HL-60 (cell line): ENCODE measurements at regions not wholly inside any gene's neighbourhood (a gene's known extent, or its start where the extent isn't known, plus 50 kb on each side); places are given as distances from the start of the nearest gene placed in this dataset.

ENCODE experiments used
- GABPA ChIP-seq: IDR thresholded peaks from 2 replicates; pipeline ENCODE4 v1.6.1; 2012; ENCODE audit warnings: low read depth
- POLR2AphosphoS5 ChIP-seq: IDR thresholded peaks from 2 replicates; pipeline ENCODE4 v1.6.1; 2012; ENCODE audit warnings: low read depth
- SPI1 ChIP-seq: IDR thresholded peaks from 2 replicates; pipeline ENCODE4 v1.6.1; 2012; ENCODE audit warnings: low read depth, mild to moderate bottlenecking, borderline replicate concordance
- TF ChIP-seq, protein P1 (sequence below): IDR thresholded peaks from one replicate; pipeline ENCODE4 v1.5.1; 2011; ENCODE audit warnings: low read length, control low read depth, inconsistent platforms; ENCODE audit not compliant: insufficient read depth
- TF ChIP-seq, protein P2 (sequence below): IDR thresholded peaks from 2 replicates; pipeline ENCODE4 v1.6.1; 2012; ENCODE audit warnings: low read depth; ENCODE audit not compliant: insufficient replicate concordance

DNA sequence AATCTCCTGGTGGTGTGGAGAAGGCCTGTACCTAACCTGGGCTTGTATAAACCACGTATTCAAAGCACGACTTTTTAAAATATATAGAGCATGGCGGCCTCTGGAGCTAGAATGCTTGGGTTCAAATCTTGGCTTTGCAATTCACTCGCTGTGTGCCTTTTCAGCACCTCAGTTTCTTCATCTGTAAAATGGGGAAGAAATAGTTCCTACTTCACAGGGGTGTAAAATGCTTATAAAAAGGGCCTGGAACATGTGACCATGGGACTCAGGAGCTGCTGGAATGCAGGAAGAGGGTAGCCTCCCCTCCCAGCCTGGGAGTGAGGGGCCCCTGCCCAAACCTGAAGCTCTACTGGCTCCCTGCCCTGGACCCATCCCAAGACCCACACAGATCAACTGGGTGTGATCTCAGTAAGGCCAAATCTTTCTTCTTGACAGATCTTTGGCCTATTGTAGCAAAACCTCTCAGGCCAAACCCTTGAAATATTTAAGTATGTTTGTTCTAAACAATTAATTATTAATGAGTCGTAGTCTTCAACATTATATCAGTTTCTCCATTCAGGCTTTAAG, 269.0 kb downstream of the ZSWIM6 start:
- TF ChIP-seq, protein P1, sequence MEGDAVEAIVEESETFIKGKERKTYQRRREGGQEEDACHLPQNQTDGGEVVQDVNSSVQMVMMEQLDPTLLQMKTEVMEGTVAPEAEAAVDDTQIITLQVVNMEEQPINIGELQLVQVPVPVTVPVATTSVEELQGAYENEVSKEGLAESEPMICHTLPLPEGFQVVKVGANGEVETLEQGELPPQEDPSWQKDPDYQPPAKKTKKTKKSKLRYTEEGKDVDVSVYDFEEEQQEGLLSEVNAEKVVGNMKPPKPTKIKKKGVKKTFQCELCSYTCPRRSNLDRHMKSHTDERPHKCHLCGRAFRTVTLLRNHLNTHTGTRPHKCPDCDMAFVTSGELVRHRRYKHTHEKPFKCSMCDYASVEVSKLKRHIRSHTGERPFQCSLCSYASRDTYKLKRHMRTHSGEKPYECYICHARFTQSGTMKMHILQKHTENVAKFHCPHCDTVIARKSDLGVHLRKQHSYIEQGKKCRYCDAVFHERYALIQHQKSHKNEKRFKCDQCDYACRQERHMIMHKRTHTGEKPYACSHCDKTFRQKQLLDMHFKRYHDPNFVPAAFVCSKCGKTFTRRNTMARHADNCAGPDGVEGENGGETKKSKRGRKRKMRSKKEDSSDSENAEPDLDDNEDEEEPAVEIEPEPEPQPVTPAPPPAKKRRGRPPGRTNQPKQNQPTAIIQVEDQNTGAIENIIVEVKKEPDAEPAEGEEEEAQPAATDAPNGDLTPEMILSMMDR = no peak
- no peak for TF ChIP-seq POLR2AphosphoS5
- TF ChIP-seq, protein P2, sequence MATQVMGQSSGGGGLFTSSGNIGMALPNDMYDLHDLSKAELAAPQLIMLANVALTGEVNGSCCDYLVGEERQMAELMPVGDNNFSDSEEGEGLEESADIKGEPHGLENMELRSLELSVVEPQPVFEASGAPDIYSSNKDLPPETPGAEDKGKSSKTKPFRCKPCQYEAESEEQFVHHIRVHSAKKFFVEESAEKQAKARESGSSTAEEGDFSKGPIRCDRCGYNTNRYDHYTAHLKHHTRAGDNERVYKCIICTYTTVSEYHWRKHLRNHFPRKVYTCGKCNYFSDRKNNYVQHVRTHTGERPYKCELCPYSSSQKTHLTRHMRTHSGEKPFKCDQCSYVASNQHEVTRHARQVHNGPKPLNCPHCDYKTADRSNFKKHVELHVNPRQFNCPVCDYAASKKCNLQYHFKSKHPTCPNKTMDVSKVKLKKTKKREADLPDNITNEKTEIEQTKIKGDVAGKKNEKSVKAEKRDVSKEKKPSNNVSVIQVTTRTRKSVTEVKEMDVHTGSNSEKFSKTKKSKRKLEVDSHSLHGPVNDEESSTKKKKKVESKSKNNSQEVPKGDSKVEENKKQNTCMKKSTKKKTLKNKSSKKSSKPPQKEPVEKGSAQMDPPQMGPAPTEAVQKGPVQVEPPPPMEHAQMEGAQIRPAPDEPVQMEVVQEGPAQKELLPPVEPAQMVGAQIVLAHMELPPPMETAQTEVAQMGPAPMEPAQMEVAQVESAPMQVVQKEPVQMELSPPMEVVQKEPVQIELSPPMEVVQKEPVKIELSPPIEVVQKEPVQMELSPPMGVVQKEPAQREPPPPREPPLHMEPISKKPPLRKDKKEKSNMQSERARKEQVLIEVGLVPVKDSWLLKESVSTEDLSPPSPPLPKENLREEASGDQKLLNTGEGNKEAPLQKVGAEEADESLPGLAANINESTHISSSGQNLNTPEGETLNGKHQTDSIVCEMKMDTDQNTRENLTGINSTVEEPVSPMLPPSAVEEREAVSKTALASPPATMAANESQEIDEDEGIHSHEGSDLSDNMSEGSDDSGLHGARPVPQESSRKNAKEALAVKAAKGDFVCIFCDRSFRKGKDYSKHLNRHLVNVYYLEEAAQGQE = no peak
- TF ChIP-seq SPI1 = no peak
- TF ChIP-seq GABPA = no peak
